NCI-H510A (cell line): ENCODE measurements at regions not wholly inside any gene's neighbourhood (a gene's known extent, or its start where the extent isn't known, plus 50 kb on each side); places are given as distances from the start of the nearest gene placed in this dataset.
"Not testable (repeated sequence)": the region's sequence is repeated elsewhere in the genome, so short reads cannot be mapped to it uniquely, and the experiment has no call there.

Experiments
- DNase-seq: peaks from one replicate; lab custom pipeline; 2025; lab: John Stamatoyannopoulos, UW

GRCh38 chr3:22759636-22760310 lies 443.4 kb upstream of the UBE2E2 start:
- DNase-seq: no peak

- no peak for DNase-seq
Measured at GRCh38 chr3:22765679-22766078, 437.4 kb upstream of the UBE2E2 start.

- DNase-seq: no peak
Measured at GRCh38 chr3:22777834-22778233, 425.3 kb upstream of the UBE2E2 start.

- DNase-seq: no peak
Measured at GRCh38 chr3:22779737-22780136, 423.4 kb upstream of the UBE2E2 start.

GRCh38 chr3:22792533-22792932 lies 410.6 kb upstream of the UBE2E2 start:
- DNase-seq: no peak

GRCh38 chr3:22795917-22796316 lies 407.2 kb upstream of the UBE2E2 start:
- DNase-seq: no peak

GRCh38 chr3:22798461-22798860 lies 404.7 kb upstream of the UBE2E2 start:
- no peak for DNase-seq

- no peak for DNase-seq
Measured at GRCh38 chr3:22819209-22819608, 383.9 kb upstream of the UBE2E2 start.

- no peak for DNase-seq
Measured at GRCh38 chr3:22835041-22835440, 368.1 kb upstream of the UBE2E2 start.

GRCh38 chr3:22836131-22836530 lies 367.0 kb upstream of the UBE2E2 start:
- DNase-seq: no peak

- no peak for DNase-seq
Measured at GRCh38 chr3:22843854-22844253, 359.3 kb upstream of the UBE2E2 start.

GRCh38 chr3:22846566-22846965 lies 356.6 kb upstream of the UBE2E2 start:
- no peak for DNase-seq

GRCh38 chr3:22849583-22849982 lies 353.5 kb upstream of the UBE2E2 start:
- DNase-seq: not testable (repeated sequence)

- DNase-seq: no peak
Measured at GRCh38 chr3:22856811-22857210, 346.3 kb upstream of the UBE2E2 start.

- no peak for DNase-seq
Measured at GRCh38 chr3:22858486-22858885, 344.6 kb upstream of the UBE2E2 start.

GRCh38 chr3:22859618-22860017 lies 343.5 kb upstream of the UBE2E2 start:
- DNase-seq: no peak

GRCh38 chr3:22861426-22861825 lies 341.7 kb upstream of the UBE2E2 start:
- DNase-seq: no peak

GRCh38 chr3:22862111-22862510 lies 341.0 kb upstream of the UBE2E2 start:
- DNase-seq: no peak

- DNase-seq: not testable (repeated sequence)
Measured at GRCh38 chr3:22882834-22883233, 320.3 kb upstream of the UBE2E2 start.

GRCh38 chr3:22885039-22885438 lies 318.1 kb upstream of the UBE2E2 start:
- DNase-seq: no peak

GRCh38 chr3:22885574-22886341 lies 317.4 kb upstream of the UBE2E2 start:
- no peak for DNase-seq

GRCh38 chr3:22886439-22887068 lies 316.6 kb upstream of the UBE2E2 start:
- no peak for DNase-seq

- DNase-seq: no peak
Measured at GRCh38 chr3:22887664-22888291, 315.3 kb upstream of the UBE2E2 start.
